Neutrophil (primary cell): ENCODE measurements at regions not wholly inside any gene's neighbourhood (a gene's known extent, or its start where the extent isn't known, plus 50 kb on each side); places are given as distances from the start of the nearest gene placed in this dataset.

Source experiments
- H3K27ac ChIP-seq: fragments of 200-600 bp; sonication (generic); 2 replicates; pipeline ENCODE4 v1.5.1; 2016; ENCODE audit warnings: mild to moderate bottlenecking, moderate library complexity
- H3K27me3 ChIP-seq: fragments of 200-600 bp; sonication (generic); 2 replicates; pipeline ENCODE4 v1.6.0; 2016; ENCODE audit warnings: mild to moderate bottlenecking
- H3K36me3 ChIP-seq: fragments of 200-600 bp; sonication (generic); 2 replicates; pipeline ENCODE4 v1.5.1; 2017
- H3K4me1 ChIP-seq, 2 experiments: fragments of 200-600 bp in 1 of 2; sonication (generic) in 1 of 2; 1 replicate in 1 of 2; 2 replicates in 1 of 2; pipeline versions ENCODE4 v1.5.1 to v1.6.1; 2013 to 2016; ENCODE audit warnings: low read depth in 1 of 2, low read length in 1 of 2, mild to moderate bottlenecking in 1 of 2, moderate library complexity in 1 of 2; ENCODE audit not compliant: control insufficient read depth in 1 of 2, insufficient read depth in 1 of 2
- H3K4me3 ChIP-seq, 2 experiments: fragments of 200-600 bp in 1 of 2; sonication (generic) in 1 of 2; 1 replicate in 1 of 2; 2 replicates in 1 of 2; pipeline ENCODE4 v1.5.1; 2013 to 2016; ENCODE audit warnings: low read depth in 1 of 2, low read length in 1 of 2, mild to moderate bottlenecking in 1 of 2, moderate library complexity in 1 of 2
- H3K9me3 ChIP-seq: fragments of 200-600 bp; sonication (generic); 2 replicates; pipeline ENCODE4 v1.5.1; 2016
- TF ChIP-seq, protein P1 (sequence below): fragments of 200-600 bp; sonication (generic); IDR thresholded peaks from 2 replicates; pipeline ENCODE4 v1.5.1; 2016; ENCODE audit warnings: antibody characterized with exemption

DNA sequence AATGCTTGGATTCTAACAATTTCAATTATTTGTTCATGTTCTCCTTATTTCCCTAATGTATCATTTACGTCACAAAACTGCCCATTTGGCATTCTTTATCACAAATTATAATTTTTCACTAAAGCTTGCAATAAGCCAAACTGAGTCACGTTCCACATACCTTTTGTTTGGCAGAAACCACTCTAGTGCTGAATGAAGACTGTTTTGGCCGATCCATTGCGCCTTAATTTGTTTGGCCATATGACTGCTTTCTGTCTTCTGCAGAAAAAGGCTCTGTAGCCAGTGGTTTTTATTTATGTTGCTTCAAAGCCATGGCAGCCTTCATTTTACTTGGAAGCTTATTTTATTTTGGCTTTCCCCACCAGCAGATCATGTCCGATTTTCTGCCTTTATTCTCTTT lies 184.4 kb upstream of the HAND2 start:
- H3K36me3 ChIP-seq: no peaks in the 10 kb centered on the region
- TF ChIP-seq, protein P1, sequence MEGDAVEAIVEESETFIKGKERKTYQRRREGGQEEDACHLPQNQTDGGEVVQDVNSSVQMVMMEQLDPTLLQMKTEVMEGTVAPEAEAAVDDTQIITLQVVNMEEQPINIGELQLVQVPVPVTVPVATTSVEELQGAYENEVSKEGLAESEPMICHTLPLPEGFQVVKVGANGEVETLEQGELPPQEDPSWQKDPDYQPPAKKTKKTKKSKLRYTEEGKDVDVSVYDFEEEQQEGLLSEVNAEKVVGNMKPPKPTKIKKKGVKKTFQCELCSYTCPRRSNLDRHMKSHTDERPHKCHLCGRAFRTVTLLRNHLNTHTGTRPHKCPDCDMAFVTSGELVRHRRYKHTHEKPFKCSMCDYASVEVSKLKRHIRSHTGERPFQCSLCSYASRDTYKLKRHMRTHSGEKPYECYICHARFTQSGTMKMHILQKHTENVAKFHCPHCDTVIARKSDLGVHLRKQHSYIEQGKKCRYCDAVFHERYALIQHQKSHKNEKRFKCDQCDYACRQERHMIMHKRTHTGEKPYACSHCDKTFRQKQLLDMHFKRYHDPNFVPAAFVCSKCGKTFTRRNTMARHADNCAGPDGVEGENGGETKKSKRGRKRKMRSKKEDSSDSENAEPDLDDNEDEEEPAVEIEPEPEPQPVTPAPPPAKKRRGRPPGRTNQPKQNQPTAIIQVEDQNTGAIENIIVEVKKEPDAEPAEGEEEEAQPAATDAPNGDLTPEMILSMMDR: no peak
- H3K4me1 ChIP-seq: no peaks in the 10 kb centered on the region
- H3K9me3 ChIP-seq: no peaks in the 10 kb centered on the region
- H3K27me3 ChIP-seq: no peaks in the 10 kb centered on the region
- H3K4me3 ChIP-seq: no peak overlapping the region
- no peak overlapping the region for H3K27ac ChIP-seq

DNA sequence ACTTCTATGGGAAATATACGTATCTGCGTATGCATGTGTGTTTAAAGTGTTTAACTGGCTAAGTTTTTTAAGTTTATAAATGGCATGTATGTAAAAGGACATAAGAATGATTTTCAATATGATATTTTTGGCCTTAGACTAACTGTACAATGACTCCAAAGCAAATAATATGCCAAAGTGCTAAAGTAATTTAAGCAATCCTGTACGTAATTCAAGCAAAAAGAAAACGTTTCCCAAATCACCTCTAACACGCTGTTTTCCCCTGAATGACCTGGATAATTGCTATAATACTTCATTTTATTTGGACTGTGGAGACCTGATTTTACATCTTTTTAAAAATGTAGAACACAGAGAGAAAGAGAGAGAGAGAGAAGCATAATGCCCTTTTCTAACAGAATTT lies 183.0 kb upstream of the HAND2 start:
- H3K27me3 ChIP-seq: no peaks in the 10 kb centered on the region
- H3K27ac ChIP-seq: no peak overlapping the region
- TF ChIP-seq, protein P1: no peak
- H3K9me3 ChIP-seq: no peaks in the 10 kb centered on the region
- H3K4me1 ChIP-seq: no peaks in the 10 kb centered on the region
- no peak overlapping the region for H3K4me3 ChIP-seq
- no peaks in the 10 kb centered on the region for H3K36me3 ChIP-seq

DNA sequence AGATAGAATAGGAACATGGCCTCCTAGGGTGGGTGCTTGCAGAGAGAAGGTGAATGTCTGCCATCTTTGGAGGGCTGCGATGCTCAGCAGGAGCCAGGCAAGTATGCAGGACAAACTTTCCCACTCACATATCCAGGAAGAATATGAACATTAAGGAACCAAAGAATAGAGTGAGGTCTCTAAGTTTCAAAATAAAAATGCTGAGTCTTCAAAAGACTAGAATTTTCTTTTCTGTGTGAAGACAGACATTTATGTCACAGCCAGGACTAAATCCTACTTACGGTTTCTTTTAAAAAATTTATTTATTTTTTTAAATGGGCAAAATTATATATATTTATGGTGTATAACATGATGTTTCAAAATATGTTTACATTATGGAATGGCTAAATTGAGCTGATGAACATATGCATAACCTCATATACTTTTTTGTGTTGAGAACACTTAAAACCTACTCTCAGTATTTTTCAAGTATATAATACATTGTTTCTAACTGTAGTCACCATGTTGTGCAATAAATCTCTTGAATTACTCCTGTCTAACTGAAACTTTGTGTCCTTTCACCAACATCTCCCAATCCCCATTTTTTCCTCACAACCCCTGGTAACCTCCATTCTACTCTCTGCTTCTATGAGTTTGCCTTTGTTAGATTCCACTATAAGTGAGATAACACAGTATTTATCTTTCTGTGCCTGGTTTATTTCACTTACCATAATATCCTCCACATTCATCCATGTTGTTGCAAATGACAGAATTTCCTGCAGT lies 177.8 kb upstream of the HAND2 start:
- Histone ChIP-seq H3K4me1 (no peaks in the 10 kb centered on the region), H3K36me3 (no peaks in the 10 kb centered on the region), H3K4me3 (no peak overlapping the region), H3K9me3 (no peaks in the 10 kb centered on the region), H3K27ac (no peak overlapping the region), H3K27me3 (no peaks in the 10 kb centered on the region)
- TF ChIP-seq, protein P1: no peak

DNA sequence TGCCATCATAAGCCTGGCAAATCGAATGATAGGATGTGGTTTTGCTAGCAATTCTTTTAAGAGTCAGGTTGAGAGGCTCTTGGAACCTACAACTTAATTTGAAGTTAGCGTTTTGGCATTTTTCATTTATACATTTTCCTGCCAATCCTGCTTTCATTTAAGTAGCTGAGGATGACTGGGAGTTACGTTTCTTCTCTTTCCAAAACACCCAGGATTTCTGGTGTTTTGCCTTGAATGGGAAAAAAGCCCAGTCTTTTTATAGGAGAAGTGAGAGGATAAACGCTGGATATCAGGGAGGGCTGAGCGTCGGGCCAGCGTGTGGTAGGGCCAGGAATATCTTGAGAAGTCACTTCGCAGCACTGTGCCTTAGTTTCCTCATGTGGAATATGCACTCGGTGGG lies 174.2 kb upstream of the HAND2 start:
- Histone ChIP-seq H3K4me1 (no peaks in the 10 kb centered on the region), H3K27ac (no peak overlapping the region), H3K27me3 (no peaks in the 10 kb centered on the region), H3K9me3 (no peaks in the 10 kb centered on the region), H3K36me3 (no peaks in the 10 kb centered on the region), H3K4me3 (no peak overlapping the region)
- TF ChIP-seq, protein P1: no peak

DNA sequence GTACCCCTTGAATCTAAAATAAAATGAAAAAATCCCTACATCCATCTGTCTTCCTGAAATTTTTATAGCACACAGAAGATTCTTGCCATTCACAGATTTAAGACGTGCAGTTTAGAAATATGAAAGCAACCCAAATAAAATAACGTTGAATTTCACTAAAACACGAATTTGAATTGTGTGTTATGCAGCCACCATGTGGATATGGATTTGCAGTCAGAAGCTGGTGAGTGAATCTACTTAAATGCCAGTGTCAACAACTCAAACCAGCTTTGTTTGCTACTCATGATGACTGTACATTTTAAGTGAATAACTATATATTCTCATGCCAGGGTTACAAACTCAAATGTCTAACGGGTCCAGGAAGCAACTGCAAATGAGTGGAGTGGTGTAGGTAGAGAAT lies 173.0 kb upstream of the HAND2 start:
- TF ChIP-seq, protein P1: no peak
- no peaks in the 10 kb centered on the region for H3K9me3 ChIP-seq
- no peaks in the 10 kb centered on the region for H3K4me1 ChIP-seq
- H3K27ac ChIP-seq: no peak overlapping the region
- no peaks in the 10 kb centered on the region for H3K36me3 ChIP-seq
- H3K4me3 ChIP-seq: no peak overlapping the region
- no peaks in the 10 kb centered on the region for H3K27me3 ChIP-seq
